Prostate gland (tissue), 2 donors: ENCODE measurements at regions not wholly inside any gene's neighbourhood (a gene's known extent, or its start where the extent isn't known, plus 50 kb on each side); places are given as distances from the start of the nearest gene placed in this dataset.

ENCODE experiments used
- DNase-seq: peaks from one replicate; pipeline ENCODE4 v3.0.0-alpha.2; 2019; ENCODE audit warnings: low spot score
- H3K27ac ChIP-seq, 2 donors: fragments of 200-600 bp; sonication (generic); 2 replicates each; pipeline ENCODE4 v1.5.1; 2017 to 2019
- H3K27me3 ChIP-seq: fragments of 200-600 bp; sonication (generic); replicated peaks from 2 replicates; pipeline ENCODE4 v1.5.1; 2019; ENCODE audit not compliant: insufficient read depth
- H3K36me3 ChIP-seq, 2 donors: fragments of 200-600 bp; sonication (generic); 1 replicate in 1 of 2; 2 replicates in 1 of 2; pipeline versions ENCODE4 v1.5.1 to v1.8.1; 2017 to 2019
- H3K4me1 ChIP-seq: fragments of 200-600 bp; sonication (generic); replicated peaks from 2 replicates; pipeline ENCODE4 v1.5.1; 2019
- H3K4me3 ChIP-seq, 2 donors: fragments of 200-600 bp; sonication (generic); 2 replicates each; pipeline ENCODE4 v1.5.1; 2017 to 2019
- H3K9me3 ChIP-seq: fragments of 200-600 bp; sonication (generic); 2 replicates; pipeline ENCODE4 v1.5.1; 2017
- CTCF ChIP-seq, 4 experiments: fragments of 200-600 bp in 2 of 4; fragments of 450-650 bp in 2 of 4; sonication (generic) in 2 of 4; IDR thresholded peaks; 1 replicate in 3 of 4; 2 replicates in 1 of 4; pipeline ENCODE4 v1.5.1; 2016 to 2019; ENCODE audit warnings: antibody characterized with exemption in 4 of 4, mild to moderate bottlenecking in 2 of 4, moderate library complexity in 2 of 4
- POLR2A ChIP-seq: fragments of 450-650 bp; IDR thresholded peaks from one replicate; pipeline ENCODE4 v1.6.1; 2016; ENCODE audit warnings: antibody characterized with exemption, mild to moderate bottlenecking
- POLR2AphosphoS5 ChIP-seq: sonication (generic); formaldehyde crosslinking; IDR thresholded peaks from one replicate; pipeline ENCODE4 v1.6.1; 2017; ENCODE audit warnings: antibody characterized with exemption
- WGBS: methylation state at CpG from one replicate; pipeline ENCODE4 v1.1.5; 2018; 5-methylcytosine and 5-hydroxymethylcytosine counted together
- intact Hi-C: fragments of 100-400 bp; cut with DNase I; formaldehyde crosslinking; loops from one replicate; pipeline ENCODE4 v1.14.2; 2022

DNA sequence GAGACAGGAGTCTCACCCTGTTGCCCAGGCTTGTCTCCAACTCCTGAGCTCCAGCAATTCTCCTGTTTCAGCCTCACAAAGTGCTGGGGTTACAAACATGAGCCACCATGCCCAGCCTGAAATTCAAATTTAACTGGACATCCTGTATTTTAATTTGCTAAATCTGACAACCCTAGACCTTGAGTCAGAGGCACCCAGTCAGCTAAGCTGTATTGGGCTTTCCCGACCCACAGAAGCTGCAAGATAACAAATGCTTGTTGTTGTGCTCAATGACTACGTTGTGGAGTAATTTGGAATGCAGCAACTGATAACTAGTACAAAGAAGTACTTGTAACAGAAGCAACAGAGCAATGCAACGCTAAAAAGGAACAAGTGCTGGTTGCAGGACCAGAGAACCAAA lies 533.1 kb downstream of the NTRK2 start:
- intact Hi-C loops, result no loop called here
- DNase-seq, result no peak
- Histone ChIP-seq H3K9me3 (no peaks in the 10 kb centered on the region), H3K27ac (no peak overlapping the region), H3K27me3 (no peaks in the 10 kb centered on the region), H3K4me1 (no peaks in the 10 kb centered on the region), H3K36me3 (no peaks in the 10 kb centered on the region), H3K4me3 (no peak overlapping the region)
- WGBS, result 81% methylated on average over 3 of the region's 3 CpGs
- TF ChIP-seq POLR2A (no peak), POLR2AphosphoS5 (no peak), CTCF (IDR thresholded peaks at IDR 0.05) (no peak)

DNA sequence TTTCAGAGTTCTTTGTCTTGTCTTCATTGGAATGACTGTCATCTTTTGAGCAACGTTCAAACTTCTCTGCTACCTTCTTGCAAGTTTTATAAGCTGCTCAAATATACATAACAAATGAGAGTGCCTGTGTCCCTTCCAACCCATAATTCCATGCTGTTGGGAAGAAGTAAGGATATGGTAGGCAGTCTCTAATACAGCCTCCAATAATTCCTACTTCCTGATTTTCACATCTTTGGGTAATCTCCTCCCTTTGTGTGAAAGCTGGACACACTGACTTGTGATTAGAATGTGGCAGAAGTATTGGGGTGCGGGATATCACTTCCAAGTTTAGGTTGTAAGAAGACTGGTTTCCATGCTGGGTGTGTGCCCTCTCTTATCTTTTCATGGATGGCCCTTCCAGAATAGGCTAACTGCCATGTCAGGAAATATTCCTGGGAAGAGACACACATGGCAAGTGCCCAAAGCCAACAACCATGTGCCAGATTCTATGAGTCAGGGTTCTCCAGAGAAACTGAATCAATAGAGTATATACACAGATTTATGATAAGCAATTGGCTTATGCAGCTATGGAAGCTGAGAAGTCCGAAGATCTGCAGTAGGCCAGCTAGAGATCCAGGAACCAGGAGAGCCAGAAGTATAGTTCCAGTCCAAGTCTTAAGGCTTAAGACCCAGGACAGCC lies 531.3 kb downstream of the NTRK2 start:
- Histone ChIP-seq H3K9me3 (no peaks in the 10 kb centered on the region), H3K4me1 (no peaks in the 10 kb centered on the region), H3K27me3 (no peaks in the 10 kb centered on the region), H3K27ac (no peak overlapping the region), H3K36me3 (no peaks in the 10 kb centered on the region), H3K4me3 (no peak overlapping the region)
- intact Hi-C loops, result no loop called here
- WGBS, result 46% methylated on average over 3 of the region's 3 CpGs
- peak; percentile 30 for DNase-seq
- TF ChIP-seq POLR2AphosphoS5, result peak; percentile 63
- TF ChIP-seq CTCF (IDR thresholded peaks at IDR 0.05), result no peak

DNA sequence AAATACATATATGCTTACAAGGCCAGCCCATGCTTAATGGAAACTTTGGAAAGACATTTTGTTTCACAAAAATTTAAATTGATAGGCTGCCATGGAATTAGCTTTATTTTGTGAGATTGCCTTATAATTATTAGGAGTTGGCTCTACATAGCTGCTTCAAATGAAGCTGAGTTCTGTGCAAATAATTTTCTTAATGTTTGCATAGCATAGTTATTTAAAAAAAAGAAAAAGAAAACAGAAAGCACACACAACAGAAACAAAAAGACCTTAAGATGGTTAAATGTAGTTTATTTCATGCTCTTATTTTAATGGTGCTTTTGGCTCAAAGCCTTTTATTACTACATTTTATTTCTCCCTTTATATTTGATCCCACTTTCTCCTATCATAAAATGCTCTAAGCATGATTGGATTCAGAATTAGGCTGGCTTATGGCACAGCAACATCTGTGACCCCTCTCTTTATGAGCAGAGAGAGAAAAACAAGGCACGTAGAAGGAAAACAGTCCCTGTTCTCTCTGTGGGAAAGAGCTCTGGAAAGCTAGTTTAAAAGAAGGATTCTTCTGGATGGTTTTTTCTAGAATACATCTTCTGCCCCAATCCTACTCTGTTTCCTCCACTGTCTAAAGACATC lies 530.5 kb downstream of the NTRK2 start:
- no peak overlapping the region for H3K27ac ChIP-seq

DNA sequence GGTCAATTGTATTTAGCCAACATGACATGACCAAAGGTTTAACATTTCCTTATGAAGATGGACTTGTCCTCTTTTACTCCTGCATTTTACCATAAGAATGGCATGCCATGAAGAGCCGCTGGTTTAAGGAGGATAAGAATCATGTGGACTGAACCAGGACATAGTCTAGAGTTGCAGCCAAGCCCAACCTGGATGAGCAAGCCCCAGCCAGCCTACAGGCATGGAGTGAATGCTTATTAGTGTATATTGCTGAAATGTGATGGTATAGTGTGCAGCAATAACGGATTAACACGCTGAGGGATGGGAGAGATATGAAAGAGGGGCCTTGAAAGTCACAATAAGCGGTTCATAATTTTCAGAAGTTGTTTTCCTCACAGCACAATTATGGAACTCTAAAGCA lies 523.2 kb downstream of the NTRK2 start:
- WGBS, result 92% methylated on average over 4 of the region's 4 CpGs
- intact Hi-C loops, result no loop called here
- H3K9me3 ChIP-seq, result no peaks in the 10 kb centered on the region
- TF ChIP-seq POLR2A, result no peak
- no peak for TF ChIP-seq POLR2AphosphoS5
- TF ChIP-seq CTCF (IDR thresholded peaks at IDR 0.05), result no peak
- no peak overlapping the region for H3K27ac ChIP-seq
- no peaks in the 10 kb centered on the region for H3K36me3 ChIP-seq
- H3K4me1 ChIP-seq, result no peaks in the 10 kb centered on the region
- no peak overlapping the region for H3K4me3 ChIP-seq
- no peaks in the 10 kb centered on the region for H3K27me3 ChIP-seq
- DNase-seq, result no peak

More for the DNA sequence above, 530.5 kb downstream of the NTRK2 start:
- DNase-seq, result no peak
- TF ChIP-seq CTCF (IDR thresholded peaks at IDR 0.05) (no peak), POLR2AphosphoS5 (no peak), POLR2A (no peak)
- WGBS, result 30% methylated on average over 1 of the region's 1 CpG
- Histone ChIP-seq H3K4me1 (no peaks in the 10 kb centered on the region), H3K27me3 (no peaks in the 10 kb centered on the region), H3K4me3 (no peak overlapping the region), H3K9me3 (no peaks in the 10 kb centered on the region), H3K36me3 (no peaks in the 10 kb centered on the region)
- intact Hi-C loops, result no loop called here

DNA sequence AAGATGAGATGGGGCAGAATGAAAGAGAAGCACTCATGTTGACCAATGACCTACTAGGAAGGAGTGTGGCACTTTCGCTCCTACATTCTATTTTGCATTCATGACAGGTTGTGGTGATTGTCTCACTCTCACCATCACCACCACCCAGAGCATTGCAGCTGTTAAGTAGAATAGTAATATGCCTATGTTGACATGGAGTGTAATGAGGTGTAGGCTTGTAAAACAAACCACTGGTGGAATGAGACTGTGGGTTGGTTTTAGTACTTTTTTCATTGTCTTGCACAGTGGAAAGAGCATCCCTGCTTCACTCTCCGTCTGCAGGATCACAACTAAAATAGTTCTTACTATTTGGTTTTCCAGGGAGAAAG lies 516.7 kb downstream of the NTRK2 start:
- Histone ChIP-seq H3K27me3 (no peaks in the 10 kb centered on the region), H3K27ac (no peak overlapping the region), H3K4me1 (no peaks in the 10 kb centered on the region), H3K9me3 (no peaks in the 10 kb centered on the region), H3K36me3 (no peaks in the 10 kb centered on the region), H3K4me3 (no peak overlapping the region)
- WGBS, result 89% methylated on average over 2 of the region's 2 CpGs
- intact Hi-C loops, result no loop called here
- no peak for DNase-seq
- no peak for TF ChIP-seq CTCF (IDR thresholded peaks at IDR 0.05)
- TF ChIP-seq POLR2A, result no peak
- no peak for TF ChIP-seq POLR2AphosphoS5
